Cerebellar nuclear complex (tissue), 1 donor: ENCODE measurements at regions not wholly inside any gene's neighbourhood (a gene's known extent, or its start where the extent isn't known, plus 50 kb on each side); places are given as distances from the start of the nearest gene placed in this dataset.
"Not testable (repeated sequence)": the region's sequence is repeated elsewhere in the genome, so short reads cannot be mapped to it uniquely, and the experiment has no call there.

Source experiments
- DNase-seq, 2 experiments: peaks; one replicate each; lab custom pipeline; 2025; lab: John Stamatoyannopoulos, UW

DNA sequence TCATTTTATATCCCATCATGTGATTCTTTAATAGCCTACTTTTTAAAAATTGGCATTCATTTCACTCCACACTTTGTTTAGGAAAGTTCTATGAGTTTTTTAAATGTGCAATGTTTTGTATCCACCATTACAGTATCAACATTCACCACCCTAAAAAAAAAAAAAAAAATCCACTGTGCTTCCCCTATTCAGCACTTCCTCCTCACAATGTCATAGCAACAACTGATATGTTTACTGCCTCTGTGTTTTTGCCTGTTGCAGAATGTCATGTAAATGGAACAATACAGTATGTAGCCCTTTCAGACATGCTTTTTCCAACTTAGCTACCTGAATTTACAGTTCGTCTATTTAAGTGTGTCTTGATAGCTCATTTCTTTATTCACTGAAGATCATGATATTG lies 754.2 kb downstream of the FAM181B start:
- DNase-seq: no peak

DNA sequence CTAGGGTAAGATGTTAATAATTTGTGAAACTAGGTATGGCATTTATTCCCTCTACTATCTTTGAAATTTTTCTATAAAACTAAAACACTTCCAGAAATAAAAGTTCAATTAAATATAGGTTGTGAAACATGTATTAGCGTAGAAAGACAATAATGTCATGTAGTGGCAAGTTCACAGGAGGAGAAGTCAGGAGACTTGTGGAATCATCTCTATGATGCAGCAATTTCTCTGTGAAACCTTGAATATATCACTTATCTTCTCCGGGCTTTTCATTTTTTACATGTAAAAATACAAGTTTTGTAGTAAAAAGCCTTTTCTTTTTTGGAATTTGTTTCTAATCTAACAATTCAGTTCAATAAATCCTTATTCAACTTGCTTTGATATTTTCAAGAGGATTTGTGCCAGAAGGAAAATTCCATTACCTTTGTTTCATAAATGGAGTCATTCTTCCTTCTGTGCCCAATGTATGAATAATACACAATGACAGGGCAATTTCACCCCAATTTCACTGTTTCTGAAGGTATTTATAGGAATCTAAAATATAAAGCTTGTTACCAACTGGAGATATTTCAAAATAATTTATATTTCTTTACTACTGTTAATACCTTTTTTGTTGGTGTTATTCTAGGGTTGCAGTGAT lies 758.3 kb downstream of the FAM181B start:
- DNase-seq: no peak

DNA sequence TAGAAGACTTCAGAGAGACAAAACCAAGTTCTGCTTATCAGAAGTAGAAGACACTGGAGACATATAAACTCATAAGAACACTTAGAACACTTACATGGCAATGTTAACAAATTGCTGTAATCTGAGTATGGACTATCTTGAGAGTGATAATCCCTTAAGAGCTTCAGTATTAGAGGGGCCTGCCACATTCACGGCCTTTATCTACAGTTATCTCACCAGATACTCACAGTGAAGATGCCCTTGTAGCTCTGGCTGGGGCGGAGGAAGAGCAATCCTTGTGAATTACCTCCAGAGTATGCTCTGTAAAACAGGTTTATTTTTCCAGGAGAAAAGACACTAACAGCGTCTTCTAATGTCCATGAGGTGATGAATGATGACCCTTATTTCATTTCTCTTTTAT lies 762.8 kb downstream of the FAM181B start:
- no peak for DNase-seq

DNA sequence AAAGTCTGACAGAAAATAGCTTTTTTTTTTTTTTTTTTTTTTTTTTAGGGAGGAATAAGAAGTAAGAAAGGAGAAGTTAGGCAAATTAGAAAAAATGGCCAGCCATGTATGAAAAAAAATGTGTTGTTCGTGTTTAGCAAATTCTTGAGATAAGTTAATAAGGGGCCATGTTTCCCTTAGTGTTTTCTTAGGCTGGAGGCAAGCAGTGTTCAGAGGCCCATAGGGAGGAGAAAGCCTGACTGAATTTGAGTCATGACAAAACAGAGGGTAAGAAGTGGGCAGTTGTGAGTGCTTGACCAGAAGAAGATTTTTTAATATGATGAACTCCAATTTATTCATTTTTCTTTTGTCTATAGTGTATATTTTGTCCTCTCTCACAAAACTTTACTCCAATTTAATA lies 766.4 kb downstream of the FAM181B start:
- DNase-seq: no peak

DNA sequence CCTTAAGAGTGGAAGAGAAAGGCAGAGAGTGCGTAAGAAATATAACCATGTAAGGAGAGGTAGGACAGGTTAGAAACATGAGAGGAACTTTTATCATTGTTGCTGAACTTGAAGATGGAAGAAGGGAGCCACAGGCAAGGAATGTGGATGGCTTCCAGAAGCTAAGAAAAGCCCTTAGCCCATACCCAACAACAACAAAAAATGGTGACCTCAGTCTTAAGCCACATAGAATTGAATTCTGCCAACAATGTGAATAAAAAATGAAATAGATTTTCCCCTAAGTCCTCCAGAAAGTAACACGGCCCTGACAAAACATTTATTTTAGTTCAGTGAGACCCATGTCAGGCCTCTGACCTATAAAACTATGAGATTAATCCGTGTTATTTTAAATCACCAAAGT lies 767.3 kb downstream of the FAM181B start:
- no peak for DNase-seq

DNA sequence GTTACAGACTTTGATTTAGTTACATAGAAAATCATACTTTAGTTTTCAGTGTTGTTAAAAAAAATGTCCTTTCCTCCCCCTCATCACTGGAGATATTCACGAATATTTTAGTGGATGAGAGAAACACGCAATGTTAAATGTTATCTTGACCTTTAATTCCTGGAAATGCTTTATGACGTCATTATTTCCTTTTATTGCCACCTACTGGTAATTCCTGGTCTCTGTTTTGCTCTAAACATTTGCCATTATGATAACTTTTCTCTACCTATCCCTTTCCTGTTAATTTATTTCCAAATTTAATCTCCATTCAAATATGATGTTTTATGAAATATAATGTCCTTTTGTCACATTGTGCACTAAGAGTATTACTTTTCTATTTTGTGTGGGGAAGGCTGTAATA lies 770.6 kb downstream of the FAM181B start:
- no peak for DNase-seq

DNA sequence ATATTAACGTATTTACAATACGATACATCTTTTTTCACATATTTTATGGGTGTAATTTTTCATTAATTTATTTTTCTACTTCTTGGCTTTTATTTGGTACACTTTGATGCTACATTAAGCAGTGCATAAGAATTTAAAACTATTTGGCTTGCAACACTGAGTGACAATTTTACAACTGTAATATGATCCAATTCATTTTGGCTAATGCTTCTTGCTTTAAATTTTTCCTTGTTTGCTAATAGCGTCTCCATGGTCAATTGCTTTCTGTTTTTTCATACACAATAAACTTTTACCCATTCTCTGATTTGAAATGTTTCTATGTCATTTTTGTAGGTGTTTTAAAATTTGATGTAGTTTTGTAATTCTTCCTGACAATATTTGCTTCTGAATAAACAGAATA lies 773.2 kb downstream of the FAM181B start:
- DNase-seq: no peak

DNA sequence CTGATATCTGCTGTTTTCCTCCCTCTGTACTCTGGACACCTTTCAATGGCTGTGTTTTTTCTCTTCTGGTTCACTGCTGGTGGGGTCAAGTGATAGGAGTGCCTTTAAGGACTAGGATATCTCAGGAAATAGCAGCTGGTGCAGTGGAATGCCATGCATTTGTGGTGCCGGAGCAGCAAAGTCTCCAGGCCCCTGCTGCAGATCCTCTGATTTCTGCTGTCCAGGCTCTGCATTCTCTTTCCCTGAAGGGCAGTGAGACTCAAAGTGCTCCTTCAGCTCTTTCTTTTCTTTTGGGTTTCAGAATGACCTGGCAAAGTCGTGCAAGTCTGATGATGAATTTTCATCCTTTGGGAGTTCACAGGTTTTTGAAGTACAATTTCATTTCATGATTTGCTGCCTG lies 774.3 kb downstream of the FAM181B start:
- DNase-seq: no peak

DNA sequence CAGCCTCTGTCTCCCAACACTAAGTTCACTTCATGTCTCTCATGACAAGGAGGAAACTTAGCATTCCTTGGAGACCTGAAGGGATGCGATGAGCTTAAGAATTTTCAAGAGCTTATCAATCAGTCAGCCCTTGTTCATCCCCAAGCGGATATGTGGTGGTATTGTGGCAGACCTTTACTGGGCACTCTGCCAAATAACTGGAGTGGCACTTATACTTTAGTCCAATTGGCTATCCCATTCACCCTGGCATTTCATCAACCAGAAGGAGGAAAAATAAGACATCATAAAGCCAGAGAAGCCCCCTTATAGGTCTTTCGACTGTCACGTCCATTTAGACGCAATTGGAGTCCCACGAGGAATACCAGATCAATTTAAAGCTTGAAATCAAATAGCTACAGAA lies 779.4 kb downstream of the FAM181B start:
- DNase-seq: not testable (repeated sequence)

DNA sequence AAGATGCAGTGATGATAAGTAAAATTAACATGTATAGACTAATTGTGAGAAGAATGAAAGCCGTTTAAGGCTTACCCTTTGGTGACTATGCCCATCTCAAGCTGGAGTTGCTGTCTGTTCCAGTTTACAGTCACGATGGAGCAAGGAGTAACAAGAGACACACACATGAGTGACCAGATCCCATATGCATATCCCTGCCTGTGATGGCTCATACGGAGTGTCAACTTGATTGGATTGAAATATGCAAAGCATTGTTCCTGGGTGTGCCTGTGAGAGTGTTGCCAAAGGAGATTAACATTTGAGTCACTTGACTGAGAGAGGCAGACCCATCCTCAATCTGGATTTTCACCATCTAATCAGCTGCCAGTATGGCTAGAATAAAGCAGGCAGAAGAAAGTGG lies 786.8 kb downstream of the FAM181B start:
- DNase-seq: no peak

DNA sequence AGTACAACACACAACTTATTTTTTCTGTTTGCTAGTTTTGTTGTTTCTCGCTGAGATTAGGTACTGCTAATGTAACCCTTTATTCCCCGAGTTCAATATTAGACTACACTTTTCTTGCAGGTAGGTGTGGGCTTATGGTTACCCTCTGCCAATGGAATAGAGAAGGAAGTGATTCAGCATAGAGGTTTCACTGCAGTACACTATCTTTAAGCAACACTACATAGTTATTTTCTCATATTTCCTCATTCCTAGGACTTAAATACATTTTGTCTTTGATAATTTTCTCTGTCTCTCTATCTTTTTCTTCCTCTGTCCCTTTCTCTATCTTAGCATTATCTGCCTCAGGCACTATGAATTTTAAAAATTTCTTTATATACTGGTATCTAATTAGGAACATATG lies 791.0 kb downstream of the FAM181B start:
- no peak for DNase-seq

DNA sequence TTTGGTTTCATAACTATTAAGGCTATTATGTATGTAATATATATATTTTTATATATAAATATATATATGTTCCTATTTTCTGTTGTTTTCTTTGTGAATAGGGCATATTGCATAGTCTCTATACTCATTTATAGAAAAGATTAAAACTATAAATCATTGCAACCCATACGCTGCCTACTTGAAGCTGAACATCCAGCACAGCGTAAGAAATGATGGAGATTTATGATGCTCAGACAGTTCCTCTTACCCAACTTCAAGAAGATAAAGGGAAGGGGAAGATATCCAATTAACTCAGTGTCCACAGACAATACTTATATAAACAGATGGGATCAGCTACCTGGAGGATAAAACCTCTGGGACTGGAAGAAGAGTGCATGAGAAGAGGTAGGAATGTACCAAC lies 791.7 kb downstream of the FAM181B start:
- no peak for DNase-seq

DNA sequence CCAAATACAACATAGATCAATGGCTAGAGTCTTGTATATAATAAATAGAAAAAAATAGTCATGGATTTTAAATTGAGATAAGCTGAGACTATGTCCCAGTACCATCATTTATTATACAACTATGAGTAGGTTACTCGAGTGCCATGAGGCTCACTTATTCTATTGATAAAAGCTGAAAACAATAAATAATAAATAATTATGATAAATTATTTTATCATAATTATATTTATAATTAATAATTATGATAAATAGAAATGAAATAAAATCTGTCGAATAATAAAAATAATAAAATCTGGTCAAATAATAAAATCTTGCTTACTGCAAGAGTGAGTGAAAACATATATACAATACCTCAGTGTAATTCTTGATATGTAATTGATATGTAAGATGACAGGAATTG lies 801.4 kb downstream of the FAM181B start:
- no peak for DNase-seq

DNA sequence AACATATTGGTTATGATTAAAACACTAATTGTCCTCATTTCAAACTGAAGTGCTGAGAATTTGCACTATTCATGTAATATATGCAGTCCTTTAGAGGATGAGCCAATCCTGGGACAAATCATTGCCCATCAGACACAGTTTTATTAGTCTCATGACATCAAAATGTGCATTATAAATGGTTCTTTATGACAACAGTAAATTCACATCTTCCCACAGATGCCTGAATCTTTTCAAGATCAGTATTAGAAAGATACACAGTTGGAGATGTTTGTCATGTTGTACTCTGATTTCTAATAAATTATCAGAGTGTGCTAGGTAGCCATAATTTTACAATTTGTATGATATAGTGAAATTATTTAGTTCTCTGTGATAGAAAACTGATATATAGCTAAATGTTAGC lies 813.5 kb downstream of the FAM181B start:
- DNase-seq: no peak

DNA sequence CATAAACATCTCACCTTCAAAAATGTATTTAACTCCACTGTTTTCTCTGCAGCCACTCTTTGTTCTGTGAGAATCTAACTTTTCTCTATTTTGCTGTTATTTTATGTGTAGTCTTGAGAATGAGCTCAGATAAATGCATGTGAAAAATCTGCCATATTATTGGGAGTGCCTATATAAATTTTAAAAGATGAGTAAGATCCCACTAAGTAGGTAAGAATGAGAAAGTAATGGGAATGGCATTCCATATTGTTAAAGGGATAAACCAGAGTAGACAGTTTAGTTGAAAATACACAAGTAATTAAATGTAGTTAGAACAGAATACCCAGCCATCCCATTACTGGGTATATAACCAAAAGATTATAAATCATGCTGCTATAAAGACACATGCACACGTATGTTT lies 817.2 kb downstream of the FAM181B start:
- DNase-seq: no peak

DNA sequence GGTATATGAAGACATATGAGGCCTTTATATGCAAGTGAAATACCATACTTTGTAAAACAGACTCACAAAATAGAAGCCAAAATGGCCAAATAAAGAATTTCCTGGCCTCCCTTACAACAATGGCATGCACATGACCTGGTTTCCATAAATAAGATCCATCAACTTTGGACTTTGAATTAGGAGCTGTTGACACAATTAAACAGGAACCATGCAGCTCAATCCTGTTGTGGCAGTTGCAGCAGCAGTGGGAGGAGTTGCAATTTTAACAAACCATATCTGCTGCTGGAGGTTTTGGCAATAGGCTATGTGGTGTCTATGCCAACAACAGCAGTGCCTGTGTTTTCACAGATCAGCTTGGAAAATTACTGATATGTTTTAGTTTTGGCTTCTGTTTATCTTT lies 818.6 kb downstream of the FAM181B start:
- DNase-seq: no peak

DNA sequence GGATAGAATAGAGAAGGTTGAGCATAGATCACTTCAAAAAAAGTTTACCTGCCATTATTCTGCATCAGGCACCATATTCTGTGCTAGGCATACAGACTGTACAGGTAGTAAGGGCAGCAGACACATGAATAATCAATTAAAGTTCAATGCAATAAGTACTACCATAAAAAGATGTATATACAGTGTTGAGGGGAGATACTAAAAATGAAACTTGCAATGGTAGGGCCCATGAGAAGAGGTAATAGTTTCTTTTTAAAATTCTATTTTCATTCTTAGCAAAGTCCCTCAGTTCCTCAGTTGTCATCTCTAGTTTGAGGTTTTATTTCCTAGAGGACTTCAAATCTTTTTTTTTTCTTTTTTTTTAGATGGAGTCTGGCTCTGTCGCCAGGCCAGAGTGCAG lies 819.9 kb downstream of the FAM181B start:
- DNase-seq: no peak

DNA sequence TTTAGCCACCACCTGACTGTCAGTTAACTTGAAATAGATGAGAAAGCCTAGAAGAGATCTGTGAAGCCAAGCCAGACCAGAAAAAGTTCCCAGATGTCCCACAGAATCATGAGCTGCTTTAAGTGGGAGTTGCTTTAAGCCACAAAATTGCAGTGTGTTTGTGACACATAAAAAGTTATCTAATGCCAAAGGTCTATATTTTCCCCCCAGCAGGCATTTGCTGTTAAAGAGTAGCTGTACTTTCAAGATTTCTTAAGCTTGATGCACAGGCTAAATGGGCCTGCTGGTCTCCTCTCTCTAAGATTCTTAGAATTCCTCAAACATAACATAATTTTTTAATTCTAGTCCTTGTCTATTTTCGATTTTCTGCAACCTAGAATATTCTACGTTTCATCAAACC lies 825.7 kb downstream of the FAM181B start:
- no peak for DNase-seq

DNA sequence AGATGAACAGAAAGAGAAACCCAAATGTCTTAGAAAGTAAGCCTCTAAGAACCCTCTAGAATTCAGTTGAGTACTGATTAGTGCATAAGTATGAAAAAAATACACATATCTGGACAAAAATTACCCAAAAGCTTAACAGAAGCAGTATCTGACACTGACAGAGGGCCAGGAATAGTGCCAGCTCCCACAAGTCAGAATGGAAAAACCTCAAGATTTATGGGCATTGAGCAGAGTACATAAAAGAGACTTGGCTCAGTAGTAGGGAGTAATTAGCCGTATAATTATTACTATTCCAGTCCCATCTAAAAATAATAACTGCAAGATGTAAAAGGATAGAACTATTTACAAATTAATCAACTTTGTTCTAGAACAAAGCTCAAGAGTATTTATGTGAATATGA lies 834.5 kb downstream of the FAM181B start:
- no peak for DNase-seq

DNA sequence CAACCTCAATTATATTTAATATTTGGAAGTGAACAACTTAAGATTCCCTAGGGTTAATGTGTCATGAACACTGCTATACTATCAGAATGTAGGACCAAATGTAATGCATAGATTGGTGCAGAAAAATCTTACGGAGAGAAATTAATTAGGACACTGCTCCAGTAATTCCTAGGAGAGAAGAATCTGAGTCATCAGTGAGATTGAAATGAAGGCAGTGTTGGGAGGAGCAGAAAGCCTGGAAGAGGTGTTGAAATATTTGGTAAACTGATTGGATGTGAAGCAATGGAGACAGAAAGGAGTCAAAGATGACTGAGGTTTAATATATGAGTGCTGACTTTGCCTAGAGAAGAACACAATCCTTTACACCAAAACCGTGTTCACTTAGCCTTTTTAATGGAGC lies 836.0 kb downstream of the FAM181B start:
- DNase-seq: no peak

DNA sequence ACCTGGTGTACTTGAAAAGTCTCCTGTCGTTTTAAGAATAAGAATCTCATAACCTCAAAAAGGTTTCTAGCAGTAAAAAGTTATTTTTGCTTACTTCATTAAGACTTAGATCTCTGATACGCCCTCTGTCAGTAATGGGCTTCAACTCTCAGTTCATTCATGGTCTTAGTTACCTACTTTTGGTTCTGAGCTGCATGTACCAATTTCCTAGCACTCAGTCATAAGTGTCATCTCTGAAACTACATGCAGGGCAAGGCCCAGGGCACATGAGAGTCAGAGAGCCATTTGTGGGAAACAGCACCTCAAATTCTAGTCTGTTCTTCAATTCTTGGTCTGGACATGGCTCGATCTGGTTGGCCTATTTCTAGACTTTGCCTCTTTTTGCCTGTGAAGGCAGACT lies 838.4 kb downstream of the FAM181B start:
- no peak for DNase-seq

DNA sequence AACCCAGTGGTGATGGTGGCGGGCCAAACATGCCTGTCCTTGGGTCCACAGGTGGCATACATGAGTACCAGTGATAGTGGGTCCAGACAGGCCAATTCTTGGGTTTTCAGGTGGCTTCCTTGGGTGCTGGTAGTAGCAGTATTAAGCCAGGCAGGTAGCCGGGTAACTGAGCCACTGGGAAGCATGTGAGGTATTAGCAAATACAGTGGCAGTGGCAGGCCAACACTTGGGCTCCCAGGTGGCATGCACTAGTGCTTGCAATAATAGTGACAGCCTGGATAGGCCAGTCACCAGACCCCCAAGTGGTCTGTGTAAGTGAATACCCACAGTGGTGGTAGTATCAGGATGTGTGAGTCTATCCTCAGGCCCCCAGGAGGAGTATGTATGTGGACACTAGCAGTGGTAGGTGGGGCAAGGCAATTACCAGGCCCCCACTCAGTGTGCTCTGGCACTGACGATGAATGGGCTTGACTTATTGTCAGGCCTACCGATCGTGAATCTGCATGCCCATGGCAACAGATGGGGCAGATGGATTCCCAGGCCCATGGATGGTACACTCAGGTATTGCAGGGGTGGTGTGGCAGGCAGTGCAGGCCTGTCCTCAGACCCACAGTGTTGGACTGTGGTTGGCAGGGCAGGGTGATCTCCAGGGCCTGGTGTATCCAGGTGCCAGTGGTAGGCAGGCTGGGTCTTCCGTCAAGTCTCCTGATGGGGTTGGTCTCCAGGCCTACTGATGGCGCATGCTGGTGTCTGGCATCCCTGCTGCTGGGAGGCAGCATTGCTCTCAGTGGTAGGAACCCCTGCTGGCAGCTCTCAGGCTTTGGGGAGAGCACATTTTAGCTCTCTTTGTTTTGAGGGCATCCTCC lies 840.7 kb downstream of the FAM181B start:
- no peak for DNase-seq

DNA sequence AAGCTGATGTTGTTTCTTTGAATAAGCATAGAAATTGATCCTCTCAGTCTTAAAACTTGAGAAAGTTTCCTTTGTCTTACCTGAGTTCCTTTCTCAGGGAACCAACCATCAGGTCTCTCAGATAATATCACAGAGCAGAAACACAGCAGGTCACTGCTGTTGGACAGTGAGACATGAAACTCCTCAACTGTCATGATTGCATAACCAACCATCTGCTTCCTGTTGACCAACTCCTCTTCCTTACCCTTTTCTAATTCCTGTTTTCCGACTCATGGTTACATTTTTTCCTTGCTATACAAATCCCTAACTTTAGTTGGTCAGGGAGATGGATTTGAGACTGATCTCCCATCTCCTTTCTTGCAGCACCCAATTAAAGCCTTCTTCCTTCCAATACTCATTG lies 845.3 kb downstream of the FAM181B start:
- DNase-seq: no peak

DNA sequence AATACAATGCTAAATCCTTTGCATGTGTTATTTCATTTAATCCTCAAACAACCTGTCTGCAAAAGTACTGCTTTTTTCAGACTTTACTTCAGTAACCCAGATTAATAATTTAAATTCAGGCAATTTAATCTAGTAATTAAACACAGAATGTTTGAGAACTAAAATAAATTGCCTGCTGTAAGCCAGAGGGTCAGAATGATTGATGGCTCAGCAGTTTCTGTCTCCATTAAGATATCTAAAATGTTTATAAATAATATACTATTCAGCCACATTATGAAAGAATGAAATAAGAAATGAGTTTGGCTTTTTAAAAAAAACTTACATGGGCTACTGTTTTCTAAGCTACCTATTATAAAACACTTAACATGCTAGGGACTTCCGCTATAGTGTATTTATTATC lies 846.0 kb downstream of the FAM181B start:
- no peak for DNase-seq
